MM.1S (cell line): ENCODE measurements at regions not wholly inside any gene's neighbourhood (a gene's known extent, or its start where the extent isn't known, plus 50 kb on each side); places are given as distances from the start of the nearest gene placed in this dataset.

Source experiments
- DNase-seq: peaks from one replicate; pipeline ENCODE4 v3.0.0-alpha.2; 2015
- H2AFZ ChIP-seq: fragments of 300-600 bp; sonication (generic); 2 replicates; pipeline ENCODE4 v1.6.0; 2016; ENCODE audit warnings: antibody characterized with exemption, low read length
- H3F3A ChIP-seq: fragments of 300-600 bp; sonication (generic); 2 replicates; pipeline ENCODE4 v1.6.1; 2016; ENCODE audit warnings: mild to moderate bottlenecking, antibody characterized with exemption, low read length, moderate library complexity, mixed read lengths; ENCODE audit not compliant: insufficient read depth
- H3K27ac ChIP-seq: fragments of 300-600 bp; sonication (generic); 2 replicates; pipeline ENCODE4 v1.5.1; 2016; ENCODE audit warnings: mild to moderate bottlenecking, low read length
- H3K27me3 ChIP-seq: fragments of 300-600 bp; sonication (generic); replicated peaks from 2 replicates; pipeline ENCODE4 v1.6.0; 2016; ENCODE audit warnings: low read length; ENCODE audit not compliant: insufficient read depth
- H3K36me3 ChIP-seq: fragments of 300-600 bp; sonication (generic); replicated peaks from 2 replicates; pipeline ENCODE4 v1.6.1; 2016; ENCODE audit warnings: mild to moderate bottlenecking, low read length, mixed read lengths; ENCODE audit not compliant: insufficient read depth
- H3K4me1 ChIP-seq: fragments of 300-600 bp; sonication (generic); 2 replicates; pipeline ENCODE4 v1.6.1; 2016; ENCODE audit warnings: low read length, mixed read lengths
- H3K4me2 ChIP-seq: fragments of 300-600 bp; sonication (generic); 2 replicates; pipeline ENCODE4 v1.6.0; 2016; ENCODE audit warnings: low read depth, low read length
- H3K4me3 ChIP-seq: fragments of 300-600 bp; sonication (generic); 2 replicates; pipeline ENCODE4 v1.5.1; 2016; ENCODE audit warnings: low read length, mixed read lengths
- H3K79me2 ChIP-seq: fragments of 300-600 bp; sonication (generic); 2 replicates; pipeline ENCODE4 v1.6.1; 2016; ENCODE audit warnings: mixed run types, low read length, mixed read lengths
- H3K9ac ChIP-seq: fragments of 300-600 bp; sonication (generic); 2 replicates; pipeline ENCODE4 v1.6.1; 2016; ENCODE audit warnings: low read length, mixed read lengths
- H3K9me2 ChIP-seq: fragments of 300-600 bp; sonication (generic); replicated peaks from 2 replicates; pipeline ENCODE4 v1.6.1; 2016; ENCODE audit warnings: mild to moderate bottlenecking, low read length, mixed read lengths; ENCODE audit not compliant: insufficient read depth
- H3K9me3 ChIP-seq: fragments of 300-600 bp; sonication (generic); replicated peaks from 2 replicates; pipeline ENCODE4 v1.6.1; 2016; ENCODE audit warnings: mild to moderate bottlenecking, low read length, mixed read lengths; ENCODE audit not compliant: insufficient read depth
- H4K20me1 ChIP-seq: fragments of 300-600 bp; sonication (generic); 2 replicates; pipeline ENCODE4 v1.6.1; 2016; ENCODE audit warnings: mild to moderate bottlenecking, low read length, moderate library complexity, mixed read lengths; ENCODE audit not compliant: insufficient read depth
- CTCF ChIP-seq: fragments of 300-600 bp; sonication (generic); IDR thresholded peaks from 2 replicates; pipeline ENCODE4 v1.5.1; 2016; ENCODE audit warnings: antibody characterized with exemption, low read length, mixed read lengths
- EZH2 ChIP-seq: fragments of 300-600 bp; sonication (generic); optimal IDR thresholded peaks from 2 replicates; pipeline ENCODE3; 2017; ENCODE audit warnings: low read depth, mild to moderate bottlenecking, antibody characterized with exemption, low read length, mixed read lengths
- EZH2phosphoT487 ChIP-seq: fragments of 300-600 bp; sonication (generic); IDR thresholded peaks from 2 replicates; pipeline ENCODE4 v1.6.1; 2018; ENCODE audit warnings: antibody characterized with exemption, low read length

- H3K36me3 ChIP-seq = no peaks in the 10 kb centered on the region
- DNase-seq = no peak
- H2AFZ ChIP-seq = no peak overlapping the region
- no peaks in the 10 kb centered on the region for H3F3A ChIP-seq
- H4K20me1 ChIP-seq = no peaks in the 10 kb centered on the region
- no peak overlapping the region for H3K4me2 ChIP-seq
- no peak overlapping the region for H3K9ac ChIP-seq
- no peaks in the 10 kb centered on the region for H3K79me2 ChIP-seq
- H3K4me3 ChIP-seq = no peak overlapping the region
- H3K27me3 ChIP-seq = no peaks in the 10 kb centered on the region
- H3K9me3 ChIP-seq = no peaks in the 10 kb centered on the region
- no peak for TF ChIP-seq EZH2
- no peak for TF ChIP-seq EZH2phosphoT487
- no peak for TF ChIP-seq CTCF
- H3K4me1 ChIP-seq = no peaks in the 10 kb centered on the region
- H3K27ac ChIP-seq = no peak overlapping the region
- H3K9me2 ChIP-seq = no peaks in the 10 kb centered on the region
Observed at GRCh38 chr14:43418324-43418723, 1088.8 kb downstream of the FSCB start.

GRCh38 chr14:43413084-43413483 lies 1094.0 kb downstream of the FSCB start:
- H3K9me3 ChIP-seq = no peaks in the 10 kb centered on the region
- no peaks in the 10 kb centered on the region for H3F3A ChIP-seq
- H3K9ac ChIP-seq = no peak overlapping the region
- DNase-seq = no peak
- no peak for TF ChIP-seq EZH2phosphoT487
- no peak for TF ChIP-seq EZH2
- no peak for TF ChIP-seq CTCF
- no peaks in the 10 kb centered on the region for H3K27me3 ChIP-seq
- H4K20me1 ChIP-seq = no peaks in the 10 kb centered on the region
- H3K36me3 ChIP-seq = no peaks in the 10 kb centered on the region
- no peaks in the 10 kb centered on the region for H3K9me2 ChIP-seq
- no peak overlapping the region for H2AFZ ChIP-seq
- H3K4me3 ChIP-seq = no peak overlapping the region
- no peaks in the 10 kb centered on the region for H3K4me1 ChIP-seq
- H3K4me2 ChIP-seq = no peak overlapping the region
- no peak overlapping the region for H3K27ac ChIP-seq
- H3K79me2 ChIP-seq = no peaks in the 10 kb centered on the region

- H3K9ac ChIP-seq = no peak overlapping the region
- H2AFZ ChIP-seq = no peak overlapping the region
- no peaks in the 10 kb centered on the region for H3K27me3 ChIP-seq
- H3K4me1 ChIP-seq = no peaks in the 10 kb centered on the region
- no peak overlapping the region for H3K4me2 ChIP-seq
- no peak for TF ChIP-seq EZH2phosphoT487
- TF ChIP-seq CTCF = no peak
- no peak for TF ChIP-seq EZH2
- no peaks in the 10 kb centered on the region for H3F3A ChIP-seq
- H4K20me1 ChIP-seq = no peaks in the 10 kb centered on the region
- H3K9me3 ChIP-seq = no peaks in the 10 kb centered on the region
- DNase-seq = no peak
- H3K4me3 ChIP-seq = no peak overlapping the region
- no peaks in the 10 kb centered on the region for H3K9me2 ChIP-seq
- H3K36me3 ChIP-seq = no peaks in the 10 kb centered on the region
- no peak overlapping the region for H3K27ac ChIP-seq
- no peaks in the 10 kb centered on the region for H3K79me2 ChIP-seq
Observed at GRCh38 chr14:43411841-43412240, 1095.2 kb downstream of the FSCB start.

- H2AFZ ChIP-seq = no peak overlapping the region
- H3K79me2 ChIP-seq = no peaks in the 10 kb centered on the region
- H3K27ac ChIP-seq = no peak overlapping the region
- DNase-seq = no peak
- H3K36me3 ChIP-seq = no peaks in the 10 kb centered on the region
- no peaks in the 10 kb centered on the region for H3K9me2 ChIP-seq
- no peaks in the 10 kb centered on the region for H3K4me1 ChIP-seq
- H3K9ac ChIP-seq = no peak overlapping the region
- H3K4me2 ChIP-seq = no peak overlapping the region
- H3K27me3 ChIP-seq = no peaks in the 10 kb centered on the region
- no peaks in the 10 kb centered on the region for H4K20me1 ChIP-seq
- no peaks in the 10 kb centered on the region for H3K9me3 ChIP-seq
- H3F3A ChIP-seq = no peaks in the 10 kb centered on the region
- TF ChIP-seq CTCF (no peak), EZH2phosphoT487 (no peak), EZH2 (no peak)
- H3K4me3 ChIP-seq = no peak overlapping the region
Observed at GRCh38 chr14:43410631-43411030, 1096.5 kb downstream of the FSCB start.
